ENCODE measurements at regions not wholly inside any gene's neighbourhood (a gene's known extent, or its start where the extent isn't known, plus 50 kb on each side); places are given as distances from the start of the nearest gene placed in this dataset.
"Not testable (repeated sequence)": the region's sequence is repeated elsewhere in the genome, so short reads cannot be mapped to it uniquely, and the experiment has no call there.

DNA sequence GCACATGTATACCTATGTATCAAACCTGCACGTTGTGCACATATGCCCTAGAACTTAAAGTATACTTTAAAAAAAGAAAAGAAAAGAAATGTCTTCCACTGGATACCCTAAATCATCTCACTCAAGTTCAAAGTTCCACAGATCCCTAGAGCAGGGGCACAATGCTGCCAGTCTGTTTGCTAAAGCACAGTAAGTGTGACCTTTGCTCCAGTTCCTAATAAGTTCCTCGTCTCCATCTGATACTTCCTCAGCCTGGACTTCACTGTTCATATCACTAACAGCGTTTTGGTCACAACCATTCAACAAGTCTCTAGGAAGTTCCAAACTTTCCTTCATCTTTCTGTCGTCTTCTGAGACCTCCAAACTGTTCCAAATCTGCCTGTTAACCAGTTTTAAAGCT is 118.3 kb downstream of the BMP4 start:
- H3K4me1 ChIP-seq (ENCODE audit: control insufficient read depth in 1 of 2, insufficient read depth in 1 of 2, low read depth in 1 of 2, low read length in 1 of 2) = no peaks in the 10 kb centered on the region
- H3K36me3 ChIP-seq = no peaks in the 10 kb centered on the region
- no peak for TF ChIP-seq CTCF (IDR thresholded peaks at IDR 0.05)
- H3K27me3 ChIP-seq = no peaks in the 10 kb centered on the region
- H3K4me3 ChIP-seq (ENCODE audit: low read depth in 1 of 2, low read length in 1 of 2) = no peak overlapping the region
- no peak overlapping the region for H3K27ac ChIP-seq
- H3K9me3 ChIP-seq = no peaks in the 10 kb centered on the region

- H3K27ac ChIP-seq; H3K4me3 ChIP-seq (ENCODE audit: low read depth in 1 of 2, low read length in 1 of 2); H3K9me3 ChIP-seq; H3K27me3 ChIP-seq; H3K4me1 ChIP-seq (ENCODE audit: control insufficient read depth in 1 of 2, insufficient read depth in 1 of 2, low read depth in 1 of 2, low read length in 1 of 2); H3K36me3 ChIP-seq: not testable (repeated sequence)
Measured at GRCh38 chr14:53837656-53838055, 119.0 kb downstream of the BMP4 start.

- no peaks in the 10 kb centered on the region for H3K27me3 ChIP-seq
- H3K27ac ChIP-seq = no peak overlapping the region
- H3K9me3 ChIP-seq = no peaks in the 10 kb centered on the region
- H3K4me3 ChIP-seq (ENCODE audit: low read depth in 1 of 2, low read length in 1 of 2) = no peak overlapping the region
- H3K36me3 ChIP-seq = no peaks in the 10 kb centered on the region
- H3K4me1 ChIP-seq (ENCODE audit: control insufficient read depth in 1 of 2, insufficient read depth in 1 of 2, low read depth in 1 of 2, low read length in 1 of 2) = no peaks in the 10 kb centered on the region
- TF ChIP-seq CTCF (IDR thresholded peaks at IDR 0.05) = no peak
Measured at GRCh38 chr14:53836551-53836950, 120.1 kb downstream of the BMP4 start.

GRCh38 chr14:53828820-53829219 is 127.8 kb downstream of the BMP4 start:
- no peaks in the 10 kb centered on the region for H3K4me1 ChIP-seq (ENCODE audit: control insufficient read depth in 1 of 2, insufficient read depth in 1 of 2, low read depth in 1 of 2, low read length in 1 of 2)
- no peak overlapping the region for H3K4me3 ChIP-seq (ENCODE audit: low read depth in 1 of 2, low read length in 1 of 2)
- no peaks in the 10 kb centered on the region for H3K36me3 ChIP-seq
- peaks cover 3% of the 10 kb centered on the region for H3K9me3 ChIP-seq
- no peak overlapping the region for H3K27ac ChIP-seq
- H3K27me3 ChIP-seq = no peaks in the 10 kb centered on the region
- TF ChIP-seq CTCF (IDR thresholded peaks at IDR 0.05) = no peak

GRCh38 chr14:53824061-53824460 is 132.6 kb downstream of the BMP4 start:
- Histone ChIP-seq H3K27ac (no peak overlapping the region), H3K9me3 (peaks cover 3% of the 10 kb centered on the region), H3K36me3 (no peaks in the 10 kb centered on the region), H3K4me1 (ENCODE audit: control insufficient read depth in 1 of 2, insufficient read depth in 1 of 2, low read depth in 1 of 2, low read length in 1 of 2) (no peaks in the 10 kb centered on the region), H3K4me3 (ENCODE audit: low read depth in 1 of 2, low read length in 1 of 2) (no peak overlapping the region), H3K27me3 (no peaks in the 10 kb centered on the region)
- no peak for TF ChIP-seq CTCF (IDR thresholded peaks at IDR 0.05)

DNA sequence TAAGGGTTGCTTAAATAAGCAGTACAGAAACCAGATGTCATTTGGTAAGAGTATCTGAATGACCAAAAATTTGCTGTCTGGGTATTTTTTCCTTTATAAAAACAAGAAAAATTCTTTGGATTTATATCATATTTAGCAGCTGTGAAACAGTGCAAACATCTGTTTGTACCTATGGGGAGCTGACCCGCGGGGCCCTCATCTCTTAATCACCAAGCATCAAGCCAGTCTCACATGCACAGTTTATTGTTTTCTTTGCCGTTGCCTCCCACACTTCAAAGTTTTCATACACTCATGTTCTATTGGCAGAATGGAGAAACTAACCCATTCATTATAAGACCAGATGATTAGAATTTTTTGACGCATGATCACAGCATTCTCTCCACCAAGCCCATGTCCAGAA is 142.2 kb downstream of the BMP4 start:
- H3K9me3 ChIP-seq = no peaks in the 10 kb centered on the region
- H3K36me3 ChIP-seq = no peaks in the 10 kb centered on the region
- H3K4me1 ChIP-seq (ENCODE audit: control insufficient read depth in 1 of 2, insufficient read depth in 1 of 2, low read depth in 1 of 2, low read length in 1 of 2) = no peaks in the 10 kb centered on the region
- TF ChIP-seq CTCF (IDR thresholded peaks at IDR 0.05) = no peak
- H3K4me3 ChIP-seq (ENCODE audit: low read depth in 1 of 2, low read length in 1 of 2) = no peak overlapping the region
- no peaks in the 10 kb centered on the region for H3K27me3 ChIP-seq
- H3K27ac ChIP-seq = no peak overlapping the region

Data from neutrophil (primary cell).